ENCODE measurements at regions not wholly inside any gene's neighbourhood (a gene's known extent, or its start where the extent isn't known, plus 50 kb on each side); places are given as distances from the start of the nearest gene placed in this dataset.

DNA sequence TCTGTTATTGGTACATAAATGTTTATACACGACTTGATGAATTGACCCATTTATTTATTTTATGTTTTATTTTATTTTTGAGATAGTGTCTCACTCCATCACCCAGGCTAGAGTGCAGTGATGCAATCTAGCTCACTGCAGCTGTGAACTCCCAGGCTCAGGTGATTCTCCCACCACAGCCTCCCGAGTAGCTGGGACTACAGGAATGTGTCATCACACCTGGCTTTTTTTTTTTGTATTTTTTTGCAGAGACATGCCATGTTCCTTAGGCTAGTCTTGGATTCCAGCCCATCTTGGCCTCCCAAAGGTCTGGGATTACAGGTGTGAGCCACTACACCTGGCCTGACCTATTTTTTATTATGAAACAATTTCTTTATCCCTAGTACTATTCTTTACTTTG lies 355.0 kb upstream of the PRICKLE1 start:
- no peak overlapping the region for H3K4me3 ChIP-seq (ENCODE audit: severe bottlenecking)
- H3K27me3 ChIP-seq (ENCODE audit: insufficient read depth, poor library complexity, severe bottlenecking): no peaks in the 10 kb centered on the region
- peaks cover 10% of the 10 kb centered on the region for H3K4me1 ChIP-seq (ENCODE audit: insufficient read depth, poor library complexity, severe bottlenecking)
- TF ChIP-seq, protein P1, sequence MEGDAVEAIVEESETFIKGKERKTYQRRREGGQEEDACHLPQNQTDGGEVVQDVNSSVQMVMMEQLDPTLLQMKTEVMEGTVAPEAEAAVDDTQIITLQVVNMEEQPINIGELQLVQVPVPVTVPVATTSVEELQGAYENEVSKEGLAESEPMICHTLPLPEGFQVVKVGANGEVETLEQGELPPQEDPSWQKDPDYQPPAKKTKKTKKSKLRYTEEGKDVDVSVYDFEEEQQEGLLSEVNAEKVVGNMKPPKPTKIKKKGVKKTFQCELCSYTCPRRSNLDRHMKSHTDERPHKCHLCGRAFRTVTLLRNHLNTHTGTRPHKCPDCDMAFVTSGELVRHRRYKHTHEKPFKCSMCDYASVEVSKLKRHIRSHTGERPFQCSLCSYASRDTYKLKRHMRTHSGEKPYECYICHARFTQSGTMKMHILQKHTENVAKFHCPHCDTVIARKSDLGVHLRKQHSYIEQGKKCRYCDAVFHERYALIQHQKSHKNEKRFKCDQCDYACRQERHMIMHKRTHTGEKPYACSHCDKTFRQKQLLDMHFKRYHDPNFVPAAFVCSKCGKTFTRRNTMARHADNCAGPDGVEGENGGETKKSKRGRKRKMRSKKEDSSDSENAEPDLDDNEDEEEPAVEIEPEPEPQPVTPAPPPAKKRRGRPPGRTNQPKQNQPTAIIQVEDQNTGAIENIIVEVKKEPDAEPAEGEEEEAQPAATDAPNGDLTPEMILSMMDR (IDR thresholded peaks at IDR 0.05; ENCODE audit: poor library complexity, severe bottlenecking): no peak
- ATAC-seq (ENCODE audit: low read depth) (peak; percentile 48), DNase-seq (ENCODE audit: low spot score) (no peak)
- H3K27ac ChIP-seq (ENCODE audit: poor library complexity, severe bottlenecking): no peak overlapping the region
- H3K36me3 ChIP-seq (ENCODE audit: low read depth): no peaks in the 10 kb centered on the region
- peaks cover 15% of the 10 kb centered on the region for H3K9me3 ChIP-seq (ENCODE audit: severe bottlenecking)

DNA sequence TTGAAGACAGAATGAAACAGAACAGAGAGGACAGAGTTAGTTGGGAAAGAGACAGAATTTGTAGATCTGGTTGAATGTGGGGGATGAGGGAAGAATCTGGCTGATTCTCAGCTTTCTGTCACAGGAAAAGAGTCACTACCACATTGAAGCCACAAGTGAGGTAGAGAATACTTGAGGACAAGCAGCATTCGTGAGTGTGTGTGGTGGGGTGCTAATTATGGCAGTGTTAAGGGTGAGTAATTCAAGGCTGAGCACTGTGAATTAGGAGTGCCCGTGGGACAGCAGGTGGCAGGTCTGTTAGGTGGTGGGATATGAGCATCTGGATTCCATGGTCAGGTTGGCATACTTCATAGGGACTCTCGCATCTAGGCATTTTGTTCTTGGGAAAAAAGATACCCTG lies 347.4 kb upstream of the PRICKLE1 start:
- H3K27me3 ChIP-seq (ENCODE audit: insufficient read depth, poor library complexity, severe bottlenecking): no peaks in the 10 kb centered on the region
- H3K4me1 ChIP-seq (ENCODE audit: insufficient read depth, poor library complexity, severe bottlenecking): peaks cover 10% of the 10 kb centered on the region
- H3K9me3 ChIP-seq (ENCODE audit: severe bottlenecking): peaks cover 6% of the 10 kb centered on the region
- TF ChIP-seq, protein P1 (IDR thresholded peaks at IDR 0.05; ENCODE audit: poor library complexity, severe bottlenecking): no peak
- no peak overlapping the region for H3K27ac ChIP-seq (ENCODE audit: poor library complexity, severe bottlenecking)
- no peak for ATAC-seq (ENCODE audit: low read depth)
- no peaks in the 10 kb centered on the region for H3K36me3 ChIP-seq (ENCODE audit: low read depth)
- DNase-seq (ENCODE audit: low spot score): no peak
- no peak overlapping the region for H3K4me3 ChIP-seq (ENCODE audit: severe bottlenecking)

DNA sequence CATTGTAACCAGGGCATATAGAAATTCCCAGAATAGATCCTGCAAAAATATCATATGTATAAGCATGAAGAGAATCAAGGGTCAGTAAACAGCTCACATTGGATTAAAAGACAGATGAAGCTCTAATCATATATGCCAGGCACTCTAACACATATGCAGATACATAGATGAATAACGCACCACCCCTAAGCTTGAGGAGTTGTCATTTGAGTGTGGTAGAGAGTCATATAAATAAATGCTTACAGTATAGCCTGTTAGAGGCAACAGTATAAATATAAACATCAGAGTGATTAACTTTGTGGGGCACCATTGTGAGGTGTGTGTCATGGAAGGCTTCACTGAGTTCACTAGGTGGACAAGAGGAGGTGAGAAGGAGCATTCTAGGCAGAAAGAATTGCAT lies 346.7 kb upstream of the PRICKLE1 start:
- DNase-seq (ENCODE audit: low spot score) (no peak), ATAC-seq (ENCODE audit: low read depth) (no peak)
- TF ChIP-seq, protein P1 (IDR thresholded peaks at IDR 0.05; ENCODE audit: poor library complexity, severe bottlenecking): no peak
- Histone ChIP-seq H3K27me3 (ENCODE audit: insufficient read depth, poor library complexity, severe bottlenecking) (no peaks in the 10 kb centered on the region), H3K27ac (ENCODE audit: poor library complexity, severe bottlenecking) (peak overlapping the region; percentile 23), H3K36me3 (ENCODE audit: low read depth) (no peaks in the 10 kb centered on the region), H3K9me3 (ENCODE audit: severe bottlenecking) (peaks cover 2% of the 10 kb centered on the region), H3K4me1 (ENCODE audit: insufficient read depth, poor library complexity, severe bottlenecking) (peaks cover 10% of the 10 kb centered on the region), H3K4me3 (ENCODE audit: severe bottlenecking) (no peak overlapping the region)

DNA sequence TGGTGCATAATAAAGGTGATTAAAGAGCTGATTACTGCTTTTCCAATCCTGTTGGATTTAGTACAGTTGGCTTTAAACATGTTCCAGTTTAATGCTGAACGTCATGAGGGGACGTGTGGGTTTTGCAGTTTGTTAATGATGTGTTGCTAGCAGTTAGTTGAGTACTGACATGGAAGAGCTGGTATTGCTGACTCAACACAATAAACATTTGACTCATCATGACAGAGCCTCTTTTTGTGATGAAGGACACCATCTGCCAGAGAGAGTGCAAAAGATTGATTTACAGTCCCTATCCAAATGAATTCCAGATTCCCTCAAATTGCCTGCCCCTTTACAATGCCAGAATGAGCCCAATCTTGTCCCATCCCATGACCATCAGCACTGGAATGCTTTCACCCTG lies 346.2 kb upstream of the PRICKLE1 start:
- DNase-seq (ENCODE audit: low spot score): no peak
- ATAC-seq (ENCODE audit: low read depth): peak; percentile 82; the same call in 2 of the 3 replicates
- peak overlapping the region; percentile 23 for H3K27ac ChIP-seq (ENCODE audit: poor library complexity, severe bottlenecking)
- H3K4me1 ChIP-seq (ENCODE audit: insufficient read depth, poor library complexity, severe bottlenecking): peaks cover 10% of the 10 kb centered on the region
- peaks cover 2% of the 10 kb centered on the region for H3K9me3 ChIP-seq (ENCODE audit: severe bottlenecking)
- TF ChIP-seq, protein P1 (IDR thresholded peaks at IDR 0.05; ENCODE audit: poor library complexity, severe bottlenecking): no peak
- H3K36me3 ChIP-seq (ENCODE audit: low read depth): no peaks in the 10 kb centered on the region
- H3K27me3 ChIP-seq (ENCODE audit: insufficient read depth, poor library complexity, severe bottlenecking): no peaks in the 10 kb centered on the region
- no peak overlapping the region for H3K4me3 ChIP-seq (ENCODE audit: severe bottlenecking)

DNA sequence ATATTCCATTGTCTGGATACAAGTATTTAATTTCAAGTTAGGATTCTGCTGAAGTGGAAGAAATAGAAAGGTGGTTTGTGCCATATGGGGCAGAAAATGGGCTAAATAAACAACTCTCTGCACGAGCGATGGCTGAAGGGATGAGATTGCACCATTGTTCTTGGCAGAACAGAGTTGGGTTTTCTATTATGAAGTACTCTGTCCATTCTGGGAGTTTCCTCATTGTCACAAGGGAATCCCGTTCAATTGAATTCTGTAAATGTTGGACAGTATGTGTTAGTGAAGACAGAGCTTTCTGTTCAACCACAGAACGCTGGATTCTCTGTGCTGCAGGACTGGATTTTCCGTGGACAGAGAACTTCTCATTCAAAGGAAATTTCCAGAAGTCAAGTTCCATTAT lies 345.5 kb upstream of the PRICKLE1 start:
- Histone ChIP-seq H3K36me3 (ENCODE audit: low read depth) (no peaks in the 10 kb centered on the region), H3K4me3 (ENCODE audit: severe bottlenecking) (no peak overlapping the region), H3K27me3 (ENCODE audit: insufficient read depth, poor library complexity, severe bottlenecking) (no peaks in the 10 kb centered on the region), H3K4me1 (ENCODE audit: insufficient read depth, poor library complexity, severe bottlenecking) (peaks cover 10% of the 10 kb centered on the region), H3K9me3 (ENCODE audit: severe bottlenecking) (peaks cover 2% of the 10 kb centered on the region), H3K27ac (ENCODE audit: poor library complexity, severe bottlenecking) (no peak overlapping the region)
- TF ChIP-seq, protein P1 (IDR thresholded peaks at IDR 0.05; ENCODE audit: poor library complexity, severe bottlenecking): no peak
- DNase-seq (ENCODE audit: low spot score): no peak
- ATAC-seq (ENCODE audit: low read depth): no peak
